OCI-LY1 (cell line): ENCODE measurements at regions not wholly inside any gene's neighbourhood (a gene's known extent, or its start where the extent isn't known, plus 50 kb on each side); places are given as distances from the start of the nearest gene placed in this dataset.

Experiments
- H2AFZ ChIP-seq: fragments of 200-600 bp; sonication (generic), shearing (Covaris generic); 2 replicates; pipeline ENCODE4 v1.6.0; 2014; ENCODE audit warnings: antibody characterized with exemption, mild to moderate bottlenecking, low read length
- H3F3A ChIP-seq: fragments of 200-600 bp; sonication (generic), shearing (Covaris generic); 2 replicates; pipeline ENCODE4 v1.6.0; 2014; ENCODE audit warnings: mild to moderate bottlenecking, antibody characterized with exemption, low read length, moderate library complexity; ENCODE audit not compliant: insufficient read depth
- H3K27ac ChIP-seq: fragments of 200-600 bp; sonication (generic); 2 replicates; pipeline ENCODE4 v1.5.1; 2014; ENCODE audit warnings: low read length, mixed run types, mild to moderate bottlenecking, low read depth; ENCODE audit not compliant: poor library complexity, severe bottlenecking
- H3K27me3 ChIP-seq: fragments of 200-600 bp; sonication (generic); 2 replicates; pipeline ENCODE4 v1.6.0; 2014; ENCODE audit warnings: antibody characterized with exemption, mild to moderate bottlenecking, low read length, moderate library complexity; ENCODE audit not compliant: insufficient read depth
- H3K36me3 ChIP-seq: fragments of 200-600 bp; sonication (generic); 2 replicates; pipeline ENCODE4 v1.6.1; 2014; ENCODE audit warnings: mild to moderate bottlenecking, antibody characterized with exemption, low read length, moderate library complexity, mixed read lengths; ENCODE audit not compliant: insufficient read depth
- H3K4me1 ChIP-seq: fragments of 200-600 bp; sonication (generic); 2 replicates; pipeline ENCODE4 v1.5.1; 2014; ENCODE audit warnings: mild to moderate bottlenecking, low read length, moderate library complexity; ENCODE audit not compliant: insufficient read depth, severe bottlenecking
- H3K4me2 ChIP-seq: fragments of 200-600 bp; sonication (generic), shearing (Covaris generic); 2 replicates; pipeline ENCODE4 v1.6.1; 2014; ENCODE audit warnings: low read length
- H3K4me3 ChIP-seq: fragments of 200-600 bp; sonication (generic); 2 replicates; pipeline ENCODE4 v1.5.1; 2014; ENCODE audit warnings: low read length, low read depth, mild to moderate bottlenecking, mixed read lengths; ENCODE audit not compliant: poor library complexity, severe bottlenecking
- H3K79me2 ChIP-seq: fragments of 200-600 bp; shearing (Covaris generic); 2 replicates; pipeline ENCODE4 v1.6.1; 2016; ENCODE audit warnings: mixed run types, low read length, mixed read lengths; ENCODE audit not compliant: insufficient read depth
- H3K9ac ChIP-seq: fragments of 200-600 bp; sonication (generic), shearing (Covaris generic); 2 replicates; pipeline ENCODE4 v1.6.1; 2014; ENCODE audit warnings: mild to moderate bottlenecking, low read length, mixed read lengths
- H3K9me2 ChIP-seq: fragments of 200-600 bp; sonication (generic), shearing (Covaris generic); 2 replicates; pipeline ENCODE4 v1.6.1; 2014; ENCODE audit warnings: low read depth, mild to moderate bottlenecking, low read length, mixed read lengths
- H3K9me3 ChIP-seq: fragments of 200-600 bp; shearing (Covaris generic); 2 replicates; pipeline ENCODE4 v1.6.1; 2014; ENCODE audit warnings: low read length, mixed read lengths
- H4K20me1 ChIP-seq: fragments of 200-600 bp; sonication (generic), shearing (Covaris generic); 2 replicates; pipeline ENCODE4 v1.6.0; 2016; ENCODE audit warnings: mild to moderate bottlenecking, low read length; ENCODE audit not compliant: insufficient read depth
- CTCF ChIP-seq: fragments of 200-600 bp; sonication (generic), shearing (Covaris generic); IDR thresholded peaks from 2 replicates; pipeline ENCODE4 v1.5.1; 2017; ENCODE audit warnings: mild to moderate bottlenecking, antibody characterized with exemption, low read length, moderate library complexity, mixed read lengths
- EZH2 ChIP-seq: fragments of 200-600 bp; sonication (generic), shearing (Covaris generic); IDR thresholded peaks from 2 replicates; pipeline ENCODE4 v1.8.0; 2017; ENCODE audit warnings: borderline replicate concordance, mixed run types, mild to moderate bottlenecking, antibody characterized with exemption, low read length, moderate library complexity, mixed read lengths

GRCh38 chr6:157741948-157742556 lies 81.0 kb upstream of the SNX9 start:
- Histone ChIP-seq H3F3A (no peaks in the 10 kb centered on the region), H4K20me1 (no peaks in the 10 kb centered on the region), H3K4me1 (no peaks in the 10 kb centered on the region), H3K36me3 (no peaks in the 10 kb centered on the region), H3K79me2 (no peaks in the 10 kb centered on the region), H3K27ac (no peak overlapping the region), H2AFZ (no peak overlapping the region), H3K9me3 (no peaks in the 10 kb centered on the region), H3K4me3 (no peak overlapping the region), H3K9me2 (no peaks in the 10 kb centered on the region), H3K4me2 (no peak overlapping the region), H3K9ac (no peak overlapping the region), H3K27me3 (no peaks in the 10 kb centered on the region)
- TF ChIP-seq CTCF (no peak), EZH2 (no peak)

GRCh38 chr6:157744102-157744601 lies 78.9 kb upstream of the SNX9 start:
- H2AFZ ChIP-seq = no peak overlapping the region
- no peaks in the 10 kb centered on the region for H3K9me2 ChIP-seq
- no peaks in the 10 kb centered on the region for H3K9me3 ChIP-seq
- H3K27ac ChIP-seq = no peak overlapping the region
- no peaks in the 10 kb centered on the region for H3K36me3 ChIP-seq
- no peak overlapping the region for H3K4me3 ChIP-seq
- no peaks in the 10 kb centered on the region for H3K27me3 ChIP-seq
- H3K9ac ChIP-seq = no peak overlapping the region
- no peaks in the 10 kb centered on the region for H4K20me1 ChIP-seq
- H3K4me1 ChIP-seq = no peaks in the 10 kb centered on the region
- H3K79me2 ChIP-seq = no peaks in the 10 kb centered on the region
- H3F3A ChIP-seq = no peaks in the 10 kb centered on the region
- H3K4me2 ChIP-seq = no peak overlapping the region
- TF ChIP-seq CTCF = no peak
- no peak for TF ChIP-seq EZH2

GRCh38 chr6:157746897-157747296 lies 76.1 kb upstream of the SNX9 start:
- Histone ChIP-seq H3K4me3 (no peak overlapping the region), H3K9me3 (no peaks in the 10 kb centered on the region), H3K9ac (no peak overlapping the region), H2AFZ (no peak overlapping the region), H3K9me2 (no peaks in the 10 kb centered on the region), H3K4me1 (no peaks in the 10 kb centered on the region), H3F3A (no peaks in the 10 kb centered on the region), H3K27me3 (no peaks in the 10 kb centered on the region), H3K27ac (no peak overlapping the region), H3K4me2 (no peak overlapping the region), H4K20me1 (no peaks in the 10 kb centered on the region), H3K79me2 (no peaks in the 10 kb centered on the region), H3K36me3 (no peaks in the 10 kb centered on the region; the same call in 1 of the 2 replicates)
- TF ChIP-seq CTCF = no peak
- TF ChIP-seq EZH2 = no peak
